Ovary (tissue), 7 donors: ENCODE measurements at regions not wholly inside any gene's neighbourhood (a gene's known extent, or its start where the extent isn't known, plus 50 kb on each side); places are given as distances from the start of the nearest gene placed in this dataset.

Source experiments
- DNase-seq, 5 donors: peaks; one replicate each; pipeline ENCODE4 v3.0.0-alpha.2; 2019 to 2020
- H3K27ac ChIP-seq, 2 donors: fragments of 200-600 bp; one replicate each; pipeline versions ENCODE4 v1.5.1 to v1.8.0; 2019 to 2022
- H3K27me3 ChIP-seq: fragments of 200-600 bp; one replicate; pipeline ENCODE4 v1.8.0; 2022
- H3K36me3 ChIP-seq: fragments of 200-600 bp; sonication (generic); one replicate; pipeline ENCODE4 v1.5.1; 2019
- H3K4me1 ChIP-seq: one replicate; pipeline ENCODE4 v1.8.1; 2013; ENCODE audit warnings: mild to moderate bottlenecking, moderate library complexity; ENCODE audit not compliant: insufficient read depth
- H3K4me3 ChIP-seq: fragments of 200-600 bp; sonication (generic); one replicate; pipeline ENCODE4 v1.5.1; 2017
- H3K9me3 ChIP-seq, 2 donors: fragments of 200-600 bp in 1 of 2; sonication (generic) in 1 of 2; one replicate each; pipeline versions ENCODE4 v1.5.1 to v1.8.1; 2013 to 2019; ENCODE audit warnings: mild to moderate bottlenecking in 1 of 2, moderate library complexity in 1 of 2
- EP300 ChIP-seq: sonication (generic); formaldehyde crosslinking; IDR thresholded peaks from one replicate; pipeline ENCODE4 v1.6.1; 2017; ENCODE audit warnings: antibody characterized with exemption
- POLR2A ChIP-seq: fragments of 450-650 bp; IDR thresholded peaks from one replicate; pipeline ENCODE4 v1.6.1; 2017; ENCODE audit warnings: antibody characterized with exemption, mild to moderate bottlenecking, moderate library complexity
- WGBS, 3 donors: extraction: QIAGEN DNeasy Blood & Tissue Kit in 1 of 3; methylation state at CpG; one replicate each; pipeline versions ENCODE4 v1.1.5 to v1.1.7; 2013 to 2017; 5-methylcytosine and 5-hydroxymethylcytosine counted together
- intact Hi-C, 4 donors: fragments of 100-400 bp; cut with DNase I; formaldehyde crosslinking; loops; one replicate each; pipeline versions ENCODE4 v1.11.0 to v1.15.1; 2022 to 2023
- TF ChIP-seq, protein P1 (sequence below), 3 donors: fragments of 450-650 bp in 2 of 3; fragments of 200-600 bp in 1 of 3; IDR thresholded peaks; one replicate each; pipeline versions ENCODE4 v1.5.1 to v1.8.0; 2016 to 2022; ENCODE audit warnings: antibody characterized with exemption in 3 of 3, mild to moderate bottlenecking in 1 of 3
- donor health status: DM: no; HTN: no; CAD: no; lungs with moderate emphysema.
- donor health status: DM: no; HTN: no; CAD: no.
- donor health status: Bipolar disorder and iron deficiency.
- donor health status: DM: no; HTN: no; CAD: no.
- donor health status: DM: yes; HTN: yes; CAD: no.

GRCh38 chr2:7740114-7740513, 822.9 kb downstream of the RNF144A start:
- intact Hi-C loops = no loop called here
- WGBS, 3 donors = 91 to 96% (median 91%) methylated on average over 2 of the region's 2 CpGs
- no peaks in the 10 kb centered on the region for H3K9me3 ChIP-seq
- H3K4me3 ChIP-seq = no peak overlapping the region
- no peak for DNase-seq
- no peaks in the 10 kb centered on the region for H3K4me1 ChIP-seq
- no peaks in the 10 kb centered on the region for H3K27me3 ChIP-seq
- H3K36me3 ChIP-seq = no peaks in the 10 kb centered on the region
- H3K27ac ChIP-seq = no peak overlapping the region
- TF ChIP-seq EP300 = no peak
- TF ChIP-seq POLR2A = no peak
- TF ChIP-seq, protein P1, sequence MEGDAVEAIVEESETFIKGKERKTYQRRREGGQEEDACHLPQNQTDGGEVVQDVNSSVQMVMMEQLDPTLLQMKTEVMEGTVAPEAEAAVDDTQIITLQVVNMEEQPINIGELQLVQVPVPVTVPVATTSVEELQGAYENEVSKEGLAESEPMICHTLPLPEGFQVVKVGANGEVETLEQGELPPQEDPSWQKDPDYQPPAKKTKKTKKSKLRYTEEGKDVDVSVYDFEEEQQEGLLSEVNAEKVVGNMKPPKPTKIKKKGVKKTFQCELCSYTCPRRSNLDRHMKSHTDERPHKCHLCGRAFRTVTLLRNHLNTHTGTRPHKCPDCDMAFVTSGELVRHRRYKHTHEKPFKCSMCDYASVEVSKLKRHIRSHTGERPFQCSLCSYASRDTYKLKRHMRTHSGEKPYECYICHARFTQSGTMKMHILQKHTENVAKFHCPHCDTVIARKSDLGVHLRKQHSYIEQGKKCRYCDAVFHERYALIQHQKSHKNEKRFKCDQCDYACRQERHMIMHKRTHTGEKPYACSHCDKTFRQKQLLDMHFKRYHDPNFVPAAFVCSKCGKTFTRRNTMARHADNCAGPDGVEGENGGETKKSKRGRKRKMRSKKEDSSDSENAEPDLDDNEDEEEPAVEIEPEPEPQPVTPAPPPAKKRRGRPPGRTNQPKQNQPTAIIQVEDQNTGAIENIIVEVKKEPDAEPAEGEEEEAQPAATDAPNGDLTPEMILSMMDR (IDR thresholded peaks at IDR 0.05) = no peak

GRCh38 chr2:7742301-7742700, 825.1 kb downstream of the RNF144A start:
- TF ChIP-seq POLR2A (no peak), EP300 (no peak)
- TF ChIP-seq, protein P1 (IDR thresholded peaks at IDR 0.05) = no peak
- WGBS, 3 donors = 67 to 72% (median 67%) methylated on average over 3 of the region's 3 CpGs
- no peak overlapping the region for H3K27ac ChIP-seq
- H3K9me3 ChIP-seq = no peaks in the 10 kb centered on the region
- intact Hi-C loops = no loop called here
- no peaks in the 10 kb centered on the region for H3K4me1 ChIP-seq
- no peaks in the 10 kb centered on the region for H3K27me3 ChIP-seq
- no peaks in the 10 kb centered on the region for H3K36me3 ChIP-seq
- DNase-seq = no peak
- H3K4me3 ChIP-seq = no peak overlapping the region

DNA sequence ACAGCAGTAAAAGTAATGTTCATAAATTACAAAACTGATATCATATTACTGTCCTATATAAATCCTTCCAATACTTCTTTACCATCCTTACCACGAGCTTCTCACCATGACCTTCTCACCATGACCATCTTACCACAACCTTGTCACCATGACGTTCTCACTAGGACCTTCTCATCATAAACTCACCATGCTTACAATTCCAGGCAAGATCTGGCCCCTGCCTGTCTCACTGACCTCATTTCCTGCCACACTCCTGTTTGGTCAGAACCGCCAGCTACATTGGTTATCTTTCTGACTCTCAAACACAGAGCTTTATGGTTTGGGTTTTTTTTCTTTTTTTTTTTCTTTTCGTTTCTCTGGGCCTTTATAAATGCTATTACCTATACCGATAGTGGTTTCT, 827.6 kb downstream of the RNF144A start:
- H3K27me3 ChIP-seq = no peaks in the 10 kb centered on the region
- H3K27ac ChIP-seq = no peak overlapping the region
- WGBS, 3 donors = 68 to 85% (median 71%) methylated on average over 5 of the region's 5 CpGs
- intact Hi-C loops = no loop called here
- H3K36me3 ChIP-seq = no peaks in the 10 kb centered on the region
- DNase-seq = no peak
- H3K4me1 ChIP-seq = no peaks in the 10 kb centered on the region
- TF ChIP-seq, protein P1 (IDR thresholded peaks at IDR 0.05) = no peak
- H3K9me3 ChIP-seq = no peaks in the 10 kb centered on the region
- H3K4me3 ChIP-seq = no peak overlapping the region

- 20 to 48% (median 41%) methylated on average over 2 of the region's 2 CpGs for WGBS, 3 donors
- intact Hi-C loops = no loop called here
- Histone ChIP-seq H3K4me3 (no peak overlapping the region), H3K36me3 (no peaks in the 10 kb centered on the region), H3K9me3 (no peaks in the 10 kb centered on the region), H3K27me3 (no peaks in the 10 kb centered on the region), H3K4me1 (no peaks in the 10 kb centered on the region), H3K27ac (no peak overlapping the region)
- TF ChIP-seq POLR2A (no peak), EP300 (no peak)
- TF ChIP-seq, protein P1 (IDR thresholded peaks at IDR 0.05) = no peak
- DNase-seq = no peak
These were observed 828.2 kb downstream of the RNF144A start for GRCh38 chr2:7745369-7745768.
